K562 (cell line): ENCODE measurements at regions not wholly inside any gene's neighbourhood (a gene's known extent, or its start where the extent isn't known, plus 50 kb on each side); places are given as distances from the start of the nearest gene placed in this dataset.

ENCODE experiments used
- BHLHE40 ChIP-seq: IDR thresholded peaks from 2 replicates; pipeline ENCODE4 v1.6.1; 2011; ENCODE audit warnings: low read length, improper control_type of control experiment
- CBX1 ChIP-seq: sonication (generic); IDR thresholded peaks from 2 replicates; pipeline ENCODE4 v1.6.1; 2016; ENCODE audit warnings: antibody characterized with exemption, low read depth, mild to moderate bottlenecking
- GATA2 ChIP-seq: sonication (generic); formaldehyde crosslinking; IDR thresholded peaks from 2 replicates; pipeline ENCODE4 v1.4.0; 2020; ENCODE audit warnings: mild to moderate bottlenecking, missing genetic modification reagents
- MLLT1 ChIP-seq, 2 experiments: fragments of 450-650 bp; IDR thresholded peaks; 2 replicates each; pipeline ENCODE4 v1.6.1; 2016
- TF ChIP-seq, protein P1 (sequence below), 3 experiments: fragments of 200-800 bp in 1 of 3; fragments of 250-450 bp in 1 of 3; fragments of 450-650 bp in 1 of 3; sonication (Bioruptor Pico) in 1 of 3; sonication (Bioruptor generic) in 1 of 3; formaldehyde crosslinking in 1 of 3; IDR thresholded peaks; 2 replicates each; pipeline versions ENCODE4 v1.6.1 to v1.8.0; 2016 to 2022; ENCODE audit warnings: mild to moderate bottlenecking in 2 of 3, missing genetic modification characterization in 2 of 3, missing compliant biosample characterization in 1 of 3, moderate library complexity in 1 of 3
- TF ChIP-seq, protein P2 (sequence below), 2 experiments: fragments of 150-350 bp in 1 of 2; IDR thresholded peaks; 2 replicates each; pipeline ENCODE4 v1.6.1; 2012 to 2016; ENCODE audit warnings: low read depth in 2 of 2, low read length in 2 of 2, mild to moderate bottlenecking in 1 of 2, moderate library complexity in 1 of 2

DNA sequence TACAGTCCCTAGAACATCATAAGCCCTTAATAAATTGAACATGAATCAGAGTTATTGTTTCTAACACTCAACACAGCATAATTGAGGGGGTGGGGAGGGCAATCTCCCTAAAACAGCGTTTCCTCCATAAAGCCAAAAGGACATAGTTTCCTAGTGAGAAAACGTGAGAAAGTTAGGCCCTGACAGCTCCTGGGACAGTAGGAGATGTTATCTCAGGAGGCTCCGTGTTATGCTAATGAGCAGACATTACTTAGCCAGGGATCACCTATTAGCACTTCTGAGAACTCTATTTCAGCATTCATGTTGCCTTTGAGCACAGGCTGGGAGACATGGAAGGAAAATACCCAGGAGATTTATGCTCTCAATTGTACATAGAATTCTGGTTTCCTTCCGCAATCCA lies 229.1 kb upstream of the ADAMTS9 start (continued):
- TF ChIP-seq, protein P1, sequence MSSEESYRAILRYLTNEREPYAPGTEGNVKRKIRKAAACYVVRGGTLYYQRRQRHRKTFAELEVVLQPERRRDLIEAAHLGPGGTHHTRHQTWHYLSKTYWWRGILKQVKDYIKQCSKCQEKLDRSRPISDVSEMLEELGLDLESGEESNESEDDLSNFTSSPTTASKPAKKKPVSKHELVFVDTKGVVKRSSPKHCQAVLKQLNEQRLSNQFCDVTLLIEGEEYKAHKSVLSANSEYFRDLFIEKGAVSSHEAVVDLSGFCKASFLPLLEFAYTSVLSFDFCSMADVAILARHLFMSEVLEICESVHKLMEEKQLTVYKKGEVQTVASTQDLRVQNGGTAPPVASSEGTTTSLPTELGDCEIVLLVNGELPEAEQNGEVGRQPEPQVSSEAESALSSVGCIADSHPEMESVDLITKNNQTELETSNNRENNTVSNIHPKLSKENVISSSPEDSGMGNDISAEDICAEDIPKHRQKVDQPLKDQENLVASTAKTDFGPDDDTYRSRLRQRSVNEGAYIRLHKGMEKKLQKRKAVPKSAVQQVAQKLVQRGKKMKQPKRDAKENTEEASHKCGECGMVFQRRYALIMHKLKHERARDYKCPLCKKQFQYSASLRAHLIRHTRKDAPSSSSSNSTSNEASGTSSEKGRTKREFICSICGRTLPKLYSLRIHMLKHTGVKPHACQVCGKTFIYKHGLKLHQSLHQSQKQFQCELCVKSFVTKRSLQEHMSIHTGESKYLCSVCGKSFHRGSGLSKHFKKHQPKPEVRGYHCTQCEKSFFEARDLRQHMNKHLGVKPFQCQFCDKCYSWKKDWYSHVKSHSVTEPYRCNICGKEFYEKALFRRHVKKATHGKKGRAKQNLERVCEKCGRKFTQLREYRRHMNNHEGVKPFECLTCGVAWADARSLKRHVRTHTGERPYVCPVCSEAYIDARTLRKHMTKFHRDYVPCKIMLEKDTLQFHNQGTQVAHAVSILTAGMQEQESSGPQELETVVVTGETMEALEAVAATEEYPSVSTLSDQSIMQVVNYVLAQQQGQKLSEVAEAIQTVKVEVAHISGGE (CRISPR knock-in tag; IDR thresholded peaks at IDR 0.05), result no peak; a peak in 2 of 6 replicates
- TF ChIP-seq GATA2 (CRISPR knock-in tag), result peak; percentile 49; the same call in 1 of the 2 replicates
- no peak for TF ChIP-seq CBX1
- peak in 1 of 2 experiments; percentile 91; a peak in 2 of 4 replicates for TF ChIP-seq MLLT1 (IDR thresholded peaks at IDR 0.05)
- peak; percentile 45; the same call in 1 of the 2 replicates for TF ChIP-seq BHLHE40
- TF ChIP-seq, protein P2, sequence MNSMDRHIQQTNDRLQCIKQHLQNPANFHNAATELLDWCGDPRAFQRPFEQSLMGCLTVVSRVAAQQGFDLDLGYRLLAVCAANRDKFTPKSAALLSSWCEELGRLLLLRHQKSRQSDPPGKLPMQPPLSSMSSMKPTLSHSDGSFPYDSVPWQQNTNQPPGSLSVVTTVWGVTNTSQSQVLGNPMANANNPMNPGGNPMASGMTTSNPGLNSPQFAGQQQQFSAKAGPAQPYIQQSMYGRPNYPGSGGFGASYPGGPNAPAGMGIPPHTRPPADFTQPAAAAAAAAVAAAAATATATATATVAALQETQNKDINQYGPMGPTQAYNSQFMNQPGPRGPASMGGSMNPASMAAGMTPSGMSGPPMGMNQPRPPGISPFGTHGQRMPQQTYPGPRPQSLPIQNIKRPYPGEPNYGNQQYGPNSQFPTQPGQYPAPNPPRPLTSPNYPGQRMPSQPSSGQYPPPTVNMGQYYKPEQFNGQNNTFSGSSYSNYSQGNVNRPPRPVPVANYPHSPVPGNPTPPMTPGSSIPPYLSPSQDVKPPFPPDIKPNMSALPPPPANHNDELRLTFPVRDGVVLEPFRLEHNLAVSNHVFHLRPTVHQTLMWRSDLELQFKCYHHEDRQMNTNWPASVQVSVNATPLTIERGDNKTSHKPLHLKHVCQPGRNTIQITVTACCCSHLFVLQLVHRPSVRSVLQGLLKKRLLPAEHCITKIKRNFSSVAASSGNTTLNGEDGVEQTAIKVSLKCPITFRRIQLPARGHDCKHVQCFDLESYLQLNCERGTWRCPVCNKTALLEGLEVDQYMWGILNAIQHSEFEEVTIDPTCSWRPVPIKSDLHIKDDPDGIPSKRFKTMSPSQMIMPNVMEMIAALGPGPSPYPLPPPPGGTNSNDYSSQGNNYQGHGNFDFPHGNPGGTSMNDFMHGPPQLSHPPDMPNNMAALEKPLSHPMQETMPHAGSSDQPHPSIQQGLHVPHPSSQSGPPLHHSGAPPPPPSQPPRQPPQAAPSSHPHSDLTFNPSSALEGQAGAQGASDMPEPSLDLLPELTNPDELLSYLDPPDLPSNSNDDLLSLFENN (IDR thresholded peaks at IDR 0.05; ENCODE audit: low read depth in 2 of 2, low read length in 2 of 2), result peak in 1 of 2 experiments; percentile 63; a peak in 1 of 4 replicates
